ENCODE measurements at regions not wholly inside any gene's neighbourhood (a gene's known extent, or its start where the extent isn't known, plus 50 kb on each side); places are given as distances from the start of the nearest gene placed in this dataset.
"Not testable (repeated sequence)": the region's sequence is repeated elsewhere in the genome, so short reads cannot be mapped to it uniquely, and the experiment has no call there.

DNA sequence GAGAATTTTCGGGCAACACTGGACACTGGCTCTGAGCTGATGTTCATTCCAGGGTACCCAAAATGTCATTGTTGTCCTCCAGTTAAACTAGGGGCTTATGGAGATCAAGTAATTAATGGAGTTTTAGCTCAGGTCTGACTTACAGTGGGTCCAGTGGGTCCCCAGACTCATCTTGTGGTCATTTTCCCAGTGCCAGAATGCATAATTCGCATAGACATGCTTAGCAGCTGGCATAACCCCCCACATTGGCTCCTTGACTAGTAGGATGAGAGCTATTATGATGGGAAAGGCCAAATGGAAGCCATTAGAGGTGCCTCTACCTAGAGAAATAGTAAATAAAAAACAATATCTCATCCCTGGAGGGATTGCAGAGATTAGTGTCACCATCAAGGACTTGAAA lies 818.9 kb downstream of the TMTC2 start:
- no peak for DNase-seq (ENCODE audit: low spot score in 2 of 2)
- H3K4me3 ChIP-seq: no peak overlapping the region
- H3K27ac ChIP-seq: no peak overlapping the region
- no peaks in the 10 kb centered on the region for H3K4me1 ChIP-seq
- 81% methylated on average over 1 of the region's 2 CpGs for whole genome bisulfite sequencing
- TF ChIP-seq POLR2A (IDR thresholded peaks at IDR 0.05): no peak
- TF ChIP-seq POLR2AphosphoS5 (IDR thresholded peaks at IDR 0.05): no peak
- TF ChIP-seq CTCF (IDR thresholded peaks at IDR 0.05): no peak
- no peak for TF ChIP-seq EP300 (IDR thresholded peaks at IDR 0.05)
- no peaks in the 10 kb centered on the region for H3K27me3 ChIP-seq
- H3K36me3 ChIP-seq: no peaks in the 10 kb centered on the region
- no peaks in the 10 kb centered on the region for H3K9me3 ChIP-seq

DNA sequence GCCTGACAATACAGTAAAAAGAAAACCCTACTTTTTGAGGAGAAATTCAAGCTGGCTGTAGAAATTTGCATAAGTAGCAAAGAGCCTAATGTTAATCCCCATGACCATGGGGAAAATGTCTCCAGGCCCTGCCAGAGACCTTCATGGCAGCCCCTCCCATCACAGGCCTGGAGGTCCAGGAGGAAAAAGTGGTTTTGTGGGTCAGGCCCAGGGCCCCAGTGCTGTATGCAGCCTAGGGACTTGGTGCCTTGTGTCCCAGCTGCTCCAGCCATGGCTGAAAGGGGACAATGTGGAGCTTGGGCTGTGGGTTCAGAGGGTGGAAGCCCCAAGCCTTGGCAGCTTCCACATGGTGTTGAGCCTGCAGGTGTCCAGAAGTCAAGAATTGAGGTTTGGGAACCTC lies 813.2 kb downstream of the TMTC2 start:
- H3K36me3 ChIP-seq; DNase-seq (ENCODE audit: low spot score in 2 of 2): not testable (repeated sequence)

DNA sequence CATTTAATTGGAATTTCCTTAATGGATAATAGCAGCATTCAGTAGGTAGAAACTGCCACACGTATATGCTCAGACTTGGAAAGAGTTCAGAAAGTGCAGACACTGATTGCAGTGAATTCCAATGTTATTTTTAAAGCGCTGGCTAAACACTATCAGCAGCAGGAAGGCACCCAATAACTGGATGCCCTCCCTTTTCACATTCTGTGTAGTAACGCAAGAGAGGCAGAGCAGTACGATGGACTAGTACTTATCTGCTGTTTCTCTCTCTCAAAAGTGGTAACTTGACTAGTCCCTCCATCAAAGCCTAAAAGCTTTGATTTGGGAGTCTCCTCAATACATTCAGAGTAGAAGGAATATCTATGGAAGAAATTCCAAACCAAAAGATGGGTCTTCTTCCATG lies 791.0 kb downstream of the TMTC2 start:
- Histone ChIP-seq H3K4me1 (no peaks in the 10 kb centered on the region), H3K36me3 (no peaks in the 10 kb centered on the region), H3K9me3 (no peaks in the 10 kb centered on the region), H3K4me3 (no peak overlapping the region), H3K27ac (no peak overlapping the region), H3K27me3 (no peaks in the 10 kb centered on the region)
- no peak for TF ChIP-seq POLR2AphosphoS5 (IDR thresholded peaks at IDR 0.05)
- TF ChIP-seq POLR2A (IDR thresholded peaks at IDR 0.05): no peak
- TF ChIP-seq CTCF (IDR thresholded peaks at IDR 0.05): no peak
- TF ChIP-seq EP300 (IDR thresholded peaks at IDR 0.05): no peak
- no peak for DNase-seq (ENCODE audit: low spot score in 2 of 2)
- 25% methylated on average over 4 of the region's 4 CpGs for WGBS

More for the DNA sequence above, 813.2 kb downstream of the TMTC2 start:
- H3K4me1 ChIP-seq, H3K9me3 ChIP-seq, H3K4me3 ChIP-seq, H3K27ac ChIP-seq, H3K27me3 ChIP-seq: not testable (repeated sequence)

GRCh38 chr12:83476695-83477690 lies 790.3 kb downstream of the TMTC2 start:
- Histone ChIP-seq H3K27me3 (no peaks in the 10 kb centered on the region), H3K27ac (no peak overlapping the region), H3K4me3 (no peak overlapping the region), H3K9me3 (no peaks in the 10 kb centered on the region), H3K36me3 (no peaks in the 10 kb centered on the region), H3K4me1 (no peaks in the 10 kb centered on the region)
- 75% methylated on average over 2 of the region's 2 CpGs for whole genome bisulfite sequencing
- TF ChIP-seq CTCF (IDR thresholded peaks at IDR 0.05): no peak
- no peak for TF ChIP-seq POLR2AphosphoS5 (IDR thresholded peaks at IDR 0.05)
- no peak for TF ChIP-seq EP300 (IDR thresholded peaks at IDR 0.05)
- TF ChIP-seq POLR2A (IDR thresholded peaks at IDR 0.05): no peak
- DNase-seq (ENCODE audit: low spot score in 2 of 2): no peak

- Histone ChIP-seq H3K4me3 (no peak overlapping the region), H3K36me3 (no peaks in the 10 kb centered on the region)
- DNase-seq (ENCODE audit: low spot score in 2 of 2): no peak
Measured at GRCh38 chr12:83476006-83476405, 789.3 kb downstream of the TMTC2 start.

More at GRCh38 chr12:83476006-83476405, 789.3 kb downstream of the TMTC2 start:
- H3K4me1 ChIP-seq: no peaks in the 10 kb centered on the region
- no peaks in the 10 kb centered on the region for H3K27me3 ChIP-seq
- H3K9me3 ChIP-seq: no peaks in the 10 kb centered on the region
- WGBS: 96% methylated on average over 1 of the region's 1 CpG
- TF ChIP-seq POLR2A (IDR thresholded peaks at IDR 0.05) (no peak), CTCF (IDR thresholded peaks at IDR 0.05) (no peak), EP300 (IDR thresholded peaks at IDR 0.05) (no peak)
- H3K27ac ChIP-seq: no peak overlapping the region
